ENCODE measurements at regions not wholly inside any gene's neighbourhood (a gene's known extent, or its start where the extent isn't known, plus 50 kb on each side); places are given as distances from the start of the nearest gene placed in this dataset.

GRCh38 chr12:115478505-115478904 is 794.5 kb upstream of the TBX3 start:
- no peak for TF ChIP-seq CTCF (IDR thresholded peaks at IDR 0.05)
- DNase-seq (ENCODE audit: low spot score) (no peak), ATAC-seq (ENCODE audit: low FRiP score) (no peak)

- no peak for ATAC-seq (ENCODE audit: low FRiP score)
- DNase-seq (ENCODE audit: low spot score) = no peak
- no peak for TF ChIP-seq CTCF (IDR thresholded peaks at IDR 0.05)
These were observed 790.8 kb upstream of the TBX3 start for GRCh38 chr12:115474539-115475353.

DNA sequence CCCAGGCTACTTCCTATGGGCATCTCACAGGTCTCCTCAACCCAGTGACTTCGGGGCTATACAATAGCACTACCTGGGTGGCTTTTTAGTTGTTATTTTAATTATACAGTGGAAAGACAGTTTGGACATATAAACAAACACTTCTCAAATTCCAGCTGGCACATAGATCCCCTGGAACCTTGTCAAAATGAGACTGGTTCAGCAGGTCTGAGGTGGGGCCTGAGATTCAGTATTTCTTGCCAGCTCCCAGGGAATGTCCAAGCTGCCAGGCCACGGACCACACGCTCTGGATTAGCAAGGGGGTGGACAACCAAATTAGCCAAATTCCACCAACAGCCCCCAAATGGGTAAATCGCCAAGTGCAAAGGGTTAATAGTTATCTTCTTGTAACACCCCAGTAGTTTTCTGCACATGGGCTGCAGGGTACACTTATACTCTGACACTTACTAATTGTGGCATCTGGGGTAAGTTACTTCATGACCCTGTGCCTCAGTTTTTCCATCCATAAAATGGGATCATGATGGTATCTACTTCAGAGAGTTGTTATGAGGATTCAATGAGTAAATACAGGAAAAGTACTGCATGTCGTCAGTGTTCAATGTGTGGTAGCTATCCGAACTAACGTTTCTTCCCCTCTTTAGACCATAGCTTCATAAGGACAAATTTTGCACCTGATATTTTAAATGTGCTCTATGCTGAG is 789.4 kb upstream of the TBX3 start:
- TF ChIP-seq CTCF (IDR thresholded peaks at IDR 0.05) = no peak
- no peak for ATAC-seq (ENCODE audit: low FRiP score)
- no peak for DNase-seq (ENCODE audit: low spot score)

DNA sequence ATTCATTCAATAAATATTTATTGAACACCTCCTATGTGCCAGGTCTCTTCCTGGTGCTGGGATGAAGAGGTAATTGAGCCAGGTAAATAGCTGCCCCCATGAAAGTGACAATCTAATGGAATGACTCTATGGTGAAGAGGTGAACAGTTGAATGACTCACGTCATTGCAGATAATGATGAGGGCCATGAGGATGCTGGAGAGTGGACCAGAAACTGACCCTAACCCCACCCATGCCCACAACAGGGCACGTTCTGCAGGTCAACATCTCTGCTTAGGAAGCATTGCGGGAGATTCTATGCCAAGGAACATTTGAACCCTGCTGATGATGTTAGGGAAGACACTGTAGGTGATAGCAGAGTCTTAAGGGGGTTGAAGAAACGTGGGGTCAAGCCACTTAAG is 788.9 kb upstream of the TBX3 start:
- no peak for DNase-seq (ENCODE audit: low spot score)
- ATAC-seq (ENCODE audit: low FRiP score) = no peak
- TF ChIP-seq CTCF (IDR thresholded peaks at IDR 0.05) = no peak

- no peak for ATAC-seq (ENCODE audit: low FRiP score)
- no peak for TF ChIP-seq CTCF (IDR thresholded peaks at IDR 0.05)
- DNase-seq (ENCODE audit: low spot score) = no peak
These were observed 787.0 kb upstream of the TBX3 start for GRCh38 chr12:115470977-115471376.

GRCh38 chr12:115470526-115470925 is 786.6 kb upstream of the TBX3 start:
- ATAC-seq (ENCODE audit: low FRiP score) (no peak), DNase-seq (ENCODE audit: low spot score) (no peak)
- TF ChIP-seq CTCF (IDR thresholded peaks at IDR 0.05) = no peak

DNA sequence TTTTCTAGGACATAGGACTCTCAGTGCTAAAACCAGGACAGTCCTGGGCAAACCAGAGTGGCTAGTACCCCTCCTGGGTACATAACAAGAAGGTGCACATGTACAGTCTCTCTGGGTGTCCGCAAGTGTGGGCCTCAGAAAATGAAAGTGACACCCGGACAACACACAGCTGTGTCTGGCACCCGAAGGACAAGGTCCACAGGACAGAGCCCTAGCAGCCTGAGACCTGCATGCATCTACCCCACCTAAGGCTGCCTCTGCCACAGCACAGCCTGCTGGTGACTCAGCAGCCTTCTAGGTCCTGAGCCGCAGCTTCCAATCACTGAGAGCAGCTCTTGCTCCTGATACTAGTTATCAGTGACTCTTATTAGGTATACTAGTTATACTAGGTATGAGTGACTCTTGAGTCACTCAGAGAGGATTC is 784.1 kb upstream of the TBX3 start:
- ATAC-seq (ENCODE audit: low FRiP score) = no peak
- DNase-seq (ENCODE audit: low spot score) = no peak

More for the DNA sequence above, 784.1 kb upstream of the TBX3 start:
- TF ChIP-seq CTCF (IDR thresholded peaks at IDR 0.05) = no peak

All from omental fat pad (tissue), 3 donors.